GM21825 (cell line): ENCODE measurements at regions not wholly inside any gene's neighbourhood (a gene's known extent, or its start where the extent isn't known, plus 50 kb on each side); places are given as distances from the start of the nearest gene placed in this dataset.

Source experiments
- ATAC-seq: cut with Tn5 transposase; IDR thresholded peaks from one replicate; pipeline ENCODE4 v1.9.1; 2021; ENCODE audit warnings: mild to moderate bottlenecking, moderate library complexity; ENCODE audit not compliant: unreplicated experiment

DNA sequence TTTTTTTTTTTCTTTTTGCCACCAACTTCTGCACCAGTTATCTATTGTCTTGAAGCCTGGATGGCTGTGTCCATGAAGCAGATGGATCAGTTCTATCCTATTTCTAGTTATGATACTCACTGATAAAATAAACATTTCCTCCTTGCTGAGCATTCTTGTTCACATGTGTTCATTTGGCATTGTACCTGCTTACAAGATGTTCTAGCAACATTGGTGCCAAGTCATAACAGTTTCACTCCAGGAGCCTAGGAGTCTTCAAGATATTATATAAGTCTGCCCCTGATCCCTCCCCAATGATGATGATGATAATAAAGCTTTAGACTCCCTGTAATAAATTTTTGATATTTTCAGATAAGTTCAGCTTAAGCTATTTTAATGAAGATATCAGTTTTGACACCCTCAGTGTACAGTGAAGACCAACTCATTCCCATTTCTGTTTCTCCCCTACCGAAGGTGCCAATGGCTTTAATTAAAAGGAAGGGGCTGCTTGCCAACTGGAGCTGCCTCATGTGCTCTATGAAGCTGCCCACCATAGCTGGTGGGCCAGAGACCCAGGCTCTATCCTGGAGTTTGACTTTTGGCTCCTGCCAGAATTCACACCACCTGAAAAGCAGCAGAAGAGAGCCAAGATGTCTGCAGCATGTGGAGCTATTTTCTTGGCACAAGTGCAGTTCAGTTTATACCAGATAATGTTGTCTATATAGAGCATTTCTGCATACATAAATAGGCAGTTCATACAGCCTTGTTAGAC lies 265.4 kb upstream of the TET2 start:
- no peak for ATAC-seq

DNA sequence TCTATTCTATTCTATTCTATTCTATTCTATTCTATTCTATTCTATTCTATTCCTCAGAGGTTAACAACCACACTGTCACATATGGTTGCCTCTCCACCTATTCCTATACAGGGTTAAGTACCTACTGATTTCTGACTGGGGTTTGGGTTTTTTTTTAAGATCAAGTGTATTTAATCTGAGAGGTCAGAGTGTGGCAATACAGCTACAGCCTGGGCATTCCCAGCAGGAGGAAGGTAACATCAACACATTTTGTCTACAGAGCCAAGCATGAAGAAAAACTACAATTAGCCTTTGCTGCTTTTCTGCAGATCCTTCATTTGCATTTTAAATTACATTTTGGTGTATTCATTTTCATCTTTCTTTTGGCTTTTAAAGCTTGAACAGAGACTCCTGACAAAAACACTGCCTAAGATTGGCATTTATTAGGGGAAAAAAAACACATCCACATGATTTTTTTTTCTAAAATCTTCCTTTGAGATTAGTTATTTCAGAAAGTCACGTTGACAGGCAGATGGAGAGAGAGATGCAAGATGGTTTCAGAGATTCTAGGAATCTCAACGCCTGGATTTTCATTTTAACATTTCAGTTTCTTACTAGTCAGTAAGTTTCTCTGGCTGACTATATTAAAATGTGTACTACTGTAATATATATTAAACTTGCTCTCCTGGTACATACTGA lies 255.9 kb upstream of the TET2 start:
- no peak for ATAC-seq

DNA sequence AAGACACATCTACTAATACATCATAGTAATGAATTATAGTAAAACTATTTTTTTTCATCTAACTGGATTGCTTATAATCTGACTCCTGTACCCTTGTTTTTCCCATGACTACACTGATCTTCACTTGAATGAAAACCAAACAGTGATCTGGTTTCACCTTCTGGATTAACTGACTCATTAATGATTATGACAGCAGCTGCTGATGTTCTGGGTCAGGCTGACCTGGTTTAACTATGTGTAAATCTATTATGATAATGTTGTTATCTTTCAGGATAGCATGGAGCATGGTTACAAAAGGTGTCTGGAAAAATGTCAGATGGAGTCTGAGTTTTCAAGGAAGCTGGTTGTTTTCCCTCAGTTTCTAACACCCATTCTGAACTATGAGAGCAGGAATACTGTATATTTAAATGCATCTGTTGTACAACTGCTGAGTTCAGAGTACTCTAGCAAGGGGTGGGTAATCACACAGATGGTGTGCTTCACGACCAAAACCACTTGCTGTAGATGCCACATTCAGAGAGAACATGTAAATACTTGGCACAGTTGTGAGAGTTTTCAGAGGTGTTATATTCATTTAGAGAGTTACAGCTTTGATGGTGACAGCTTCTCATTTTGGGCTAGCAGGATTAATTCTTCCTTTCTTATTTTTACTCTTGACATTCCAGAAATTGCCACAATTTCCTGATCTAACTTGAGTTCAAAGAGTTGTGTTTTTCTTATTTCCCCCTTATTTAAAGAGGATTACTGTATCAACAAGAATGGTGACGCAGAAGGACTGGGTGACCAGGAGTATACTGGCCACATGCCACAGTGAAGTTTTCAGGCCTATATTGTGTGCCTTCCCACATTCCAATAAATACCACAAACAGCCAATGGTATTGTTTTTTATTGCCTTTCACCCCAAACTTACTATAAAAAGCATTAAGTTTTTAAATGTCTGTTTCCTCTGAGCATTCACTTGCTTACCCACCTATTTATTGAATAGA lies 249.7 kb upstream of the TET2 start:
- ATAC-seq = no peak

DNA sequence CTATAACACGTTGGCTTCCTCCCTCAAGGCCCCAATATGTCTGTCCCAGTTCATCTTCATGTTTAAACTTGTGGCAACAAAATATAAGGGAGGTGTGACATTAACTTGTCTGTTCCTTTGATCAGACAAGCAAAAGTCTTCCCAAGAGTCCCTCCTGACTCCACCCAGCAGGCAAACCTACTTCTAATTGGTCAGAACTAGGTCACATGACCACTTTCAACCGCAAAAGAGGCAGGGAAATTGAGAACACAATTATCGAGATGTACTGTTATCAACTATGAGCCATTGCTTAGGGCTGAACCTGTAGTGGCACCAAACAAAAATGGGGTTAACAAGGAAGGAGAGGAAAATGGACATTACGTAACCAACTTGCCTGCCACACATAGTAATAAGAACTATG lies 246.8 kb upstream of the TET2 start:
- ATAC-seq = no peak

DNA sequence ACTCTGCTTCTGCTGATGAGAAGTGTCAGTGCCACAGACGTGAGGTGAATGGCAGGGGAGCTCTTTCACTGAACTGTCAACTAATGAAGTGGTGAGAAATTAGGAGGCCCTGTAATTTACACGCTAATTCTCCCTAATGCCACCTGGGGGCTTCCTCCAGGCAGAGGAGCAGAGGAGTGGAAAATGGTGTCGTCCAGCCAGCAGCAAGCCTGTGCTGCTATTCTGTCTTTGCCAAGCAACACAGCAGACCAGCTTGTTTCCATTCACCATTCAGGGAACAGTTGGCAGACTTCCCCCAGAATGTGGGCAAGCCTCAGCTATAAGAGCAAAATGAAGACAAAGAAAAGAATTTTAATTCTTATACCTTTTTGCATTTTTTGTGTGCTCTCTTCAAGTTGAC lies 245.2 kb upstream of the TET2 start:
- ATAC-seq = no peak

DNA sequence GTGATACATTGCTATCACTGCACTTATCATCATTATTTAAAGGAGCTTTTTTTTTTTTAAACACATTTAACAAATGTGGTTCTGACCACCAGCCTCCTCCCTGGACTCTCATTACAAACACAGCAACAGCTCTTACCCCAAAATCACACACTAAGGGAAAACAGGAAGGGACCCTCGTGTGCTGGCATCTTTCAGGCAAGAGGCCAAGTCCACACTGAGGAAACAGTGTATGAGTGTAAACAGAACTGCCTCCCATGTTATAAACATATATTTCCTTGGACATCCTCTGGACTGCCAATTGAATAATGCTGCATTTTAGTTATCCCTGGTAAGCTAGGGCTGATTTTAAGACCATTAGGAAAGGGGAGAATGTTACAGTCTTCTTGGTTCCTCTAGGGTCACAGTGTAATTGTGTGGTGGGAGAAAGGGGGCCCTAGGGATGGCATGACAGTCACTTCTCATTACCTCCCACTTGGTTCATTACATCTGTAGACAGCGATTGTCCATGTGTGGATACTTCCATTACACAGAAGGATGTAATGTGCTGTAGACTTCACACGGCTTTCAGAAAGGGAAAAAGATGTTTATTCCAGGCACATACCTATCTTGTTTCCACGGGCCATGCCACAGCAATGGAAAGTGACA lies 244.6 kb upstream of the TET2 start:
- ATAC-seq = no peak

DNA sequence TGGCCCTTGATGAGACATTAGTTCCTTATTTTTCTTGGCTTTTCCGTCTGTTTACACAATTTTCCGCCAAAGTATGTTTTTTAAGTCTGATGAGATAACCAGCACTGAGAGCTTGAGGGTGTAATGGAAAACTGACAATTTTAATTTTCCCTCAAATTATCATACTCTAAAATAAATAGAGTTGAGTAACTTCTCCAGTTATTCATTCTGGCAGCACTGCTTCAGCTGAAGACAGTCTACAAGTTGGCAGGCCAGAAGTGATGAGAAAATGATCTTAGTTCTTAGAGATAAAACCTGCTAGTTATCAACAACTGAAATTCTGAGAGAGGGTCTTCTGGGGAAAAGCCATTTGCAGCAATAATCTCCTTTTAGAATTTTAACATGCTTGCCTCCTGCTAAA lies 241.6 kb upstream of the TET2 start:
- no peak for ATAC-seq

DNA sequence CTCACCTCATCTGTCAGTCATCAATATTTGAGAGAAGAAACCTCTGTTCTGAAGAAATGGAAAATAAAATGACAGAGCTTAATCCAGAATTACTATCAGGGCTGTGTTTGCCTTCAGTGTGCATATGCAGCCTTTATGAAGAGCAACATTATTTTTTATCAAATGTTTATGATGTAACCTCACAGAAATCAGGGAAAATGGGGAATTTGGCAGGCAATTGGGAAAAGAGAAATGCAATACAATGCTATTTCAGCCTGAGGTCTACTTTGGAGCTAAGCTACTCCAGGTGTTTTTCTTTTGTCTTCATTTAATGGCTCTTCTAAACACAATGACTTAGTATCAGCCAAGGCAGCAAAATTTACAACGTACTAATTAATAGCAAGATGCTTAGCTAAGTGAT lies 241.1 kb upstream of the TET2 start:
- ATAC-seq = no peak

DNA sequence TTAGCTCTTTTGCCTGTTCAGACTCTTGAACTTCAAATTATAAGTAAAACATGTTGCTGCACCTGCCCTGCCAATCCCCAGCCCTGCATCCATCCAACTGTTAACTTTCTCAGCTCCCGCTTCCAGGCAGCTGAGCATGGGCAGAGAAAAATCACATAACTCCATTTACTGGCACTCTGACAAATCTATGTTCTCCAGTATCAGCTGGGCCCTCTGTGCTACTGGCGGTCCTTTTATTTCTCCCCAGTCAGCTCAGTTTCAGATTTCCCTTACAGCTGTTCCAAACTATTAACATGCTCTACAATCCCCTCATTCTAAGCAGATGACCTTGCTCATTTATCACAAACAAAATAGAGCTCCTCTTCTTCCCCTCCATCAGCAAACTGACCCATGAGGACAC lies 240.4 kb upstream of the TET2 start:
- ATAC-seq = no peak

DNA sequence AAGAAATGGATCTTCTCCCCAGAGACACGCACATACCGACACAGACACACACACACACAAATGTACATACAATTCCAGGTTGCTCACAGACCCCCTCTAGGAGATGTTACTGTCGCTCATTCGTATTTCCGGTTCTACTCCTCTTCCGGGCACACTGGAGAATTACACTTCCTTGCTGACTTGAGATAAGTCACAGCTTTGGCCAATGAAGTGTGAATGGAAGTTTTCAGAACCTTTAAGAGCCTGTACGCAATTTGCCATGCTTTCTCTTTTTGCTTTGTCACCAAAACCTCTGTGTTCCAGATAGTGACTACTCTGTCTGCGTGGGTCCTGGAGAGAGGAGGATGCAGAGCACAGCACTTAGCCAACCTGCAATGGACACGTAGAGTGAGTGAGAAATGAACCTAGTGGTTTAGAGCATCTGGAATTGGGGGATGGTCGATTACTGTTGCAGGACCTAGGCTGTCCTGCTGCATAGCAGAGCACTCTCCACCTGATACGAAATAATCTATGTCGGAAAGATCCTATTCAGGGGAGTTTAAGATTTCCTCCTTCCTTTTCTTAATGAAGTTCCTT lies 239.5 kb upstream of the TET2 start:
- ATAC-seq = no peak

DNA sequence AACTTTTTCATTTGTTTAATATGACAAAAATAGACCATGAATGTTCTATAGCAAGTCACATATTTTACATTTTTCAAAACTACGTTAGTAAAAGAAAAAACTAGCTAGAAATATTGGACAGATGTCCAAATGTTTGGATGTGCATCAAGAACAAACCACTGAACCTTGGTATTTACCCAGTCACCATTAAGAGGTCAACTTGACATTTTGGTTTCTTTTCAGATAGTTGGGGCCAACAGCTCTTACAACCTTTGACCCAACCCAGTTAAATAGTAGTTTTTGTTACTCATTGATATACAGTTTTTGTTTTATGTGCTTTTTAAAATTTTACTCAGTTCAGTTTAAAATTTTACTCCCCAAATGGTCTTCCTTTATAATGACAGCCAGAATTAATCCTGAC lies 238.7 kb upstream of the TET2 start:
- no peak for ATAC-seq

DNA sequence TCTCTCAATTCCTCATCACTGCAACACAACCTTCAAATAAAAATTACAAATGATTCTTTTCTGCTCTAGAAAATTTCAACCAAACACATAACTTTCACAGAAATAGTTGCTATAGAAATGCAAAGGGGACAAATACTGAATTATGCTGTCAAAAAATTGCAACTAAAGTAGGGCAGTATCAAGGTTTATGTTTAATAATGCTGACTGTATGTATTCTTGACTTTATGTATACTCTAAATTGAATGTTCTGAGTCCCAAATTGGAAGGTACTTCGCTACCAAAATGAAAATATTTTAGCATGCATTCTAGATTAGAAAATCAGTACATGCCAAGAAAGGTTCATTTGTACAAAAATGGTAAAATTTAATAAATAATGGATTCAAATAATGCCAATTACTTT lies 237.3 kb upstream of the TET2 start:
- no peak for ATAC-seq

DNA sequence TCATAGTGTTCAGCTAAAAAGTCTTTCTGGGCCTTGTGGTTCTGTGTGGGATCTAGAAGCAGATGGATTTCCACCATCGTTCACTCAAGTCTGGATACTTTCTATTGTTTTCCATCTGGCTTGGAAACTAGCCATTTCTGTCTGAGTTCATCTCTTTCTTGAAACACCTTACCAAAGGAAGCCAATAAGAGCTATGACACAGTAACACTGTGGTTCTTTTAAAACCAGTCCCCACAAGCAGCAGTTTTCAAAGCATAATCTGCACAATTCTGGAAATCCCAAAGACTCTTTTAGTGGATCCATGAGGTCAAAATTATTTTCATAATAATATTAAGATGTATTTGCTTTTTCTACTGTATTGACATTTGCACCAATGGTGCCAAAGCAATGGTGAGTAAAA lies 234.2 kb upstream of the TET2 start:
- no peak for ATAC-seq

DNA sequence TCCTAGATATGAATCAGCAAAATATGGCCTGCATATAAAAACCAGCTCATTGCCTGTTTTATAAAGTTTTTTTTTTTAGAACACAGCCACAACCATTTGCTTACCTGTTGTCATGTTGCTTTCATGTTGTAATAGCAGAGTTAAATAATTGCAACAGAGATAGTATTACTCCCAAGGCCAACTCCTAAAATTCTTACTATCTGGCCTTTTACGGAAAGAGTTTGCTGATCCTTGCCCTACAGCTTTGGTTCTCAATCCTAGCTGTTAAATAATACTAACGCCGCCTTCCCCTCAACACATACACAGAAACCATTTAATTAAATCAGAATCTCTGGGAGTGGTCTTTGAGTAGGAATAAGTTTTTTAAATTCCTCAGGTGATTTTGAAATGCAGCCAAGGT lies 231.3 kb upstream of the TET2 start:
- ATAC-seq = no peak

DNA sequence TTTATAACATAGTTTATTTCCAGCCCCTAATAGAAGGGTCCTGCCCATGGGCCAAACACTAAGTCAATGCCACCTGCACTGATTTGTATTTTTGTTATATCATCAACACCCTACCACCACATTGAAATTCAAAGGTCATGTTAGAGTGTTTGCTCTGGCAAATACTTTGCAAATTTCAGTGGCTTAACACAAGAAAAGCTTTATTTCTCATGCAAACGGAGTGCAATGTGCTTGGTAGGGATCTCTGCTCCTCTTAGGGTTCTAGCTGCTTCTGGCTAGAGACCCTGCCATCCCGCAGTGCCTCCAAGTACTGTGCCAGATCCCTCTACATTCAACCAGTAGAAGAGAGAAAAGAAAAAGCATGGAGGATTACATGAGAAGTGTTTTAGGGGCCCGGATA lies 230.8 kb upstream of the TET2 start:
- no peak for ATAC-seq

DNA sequence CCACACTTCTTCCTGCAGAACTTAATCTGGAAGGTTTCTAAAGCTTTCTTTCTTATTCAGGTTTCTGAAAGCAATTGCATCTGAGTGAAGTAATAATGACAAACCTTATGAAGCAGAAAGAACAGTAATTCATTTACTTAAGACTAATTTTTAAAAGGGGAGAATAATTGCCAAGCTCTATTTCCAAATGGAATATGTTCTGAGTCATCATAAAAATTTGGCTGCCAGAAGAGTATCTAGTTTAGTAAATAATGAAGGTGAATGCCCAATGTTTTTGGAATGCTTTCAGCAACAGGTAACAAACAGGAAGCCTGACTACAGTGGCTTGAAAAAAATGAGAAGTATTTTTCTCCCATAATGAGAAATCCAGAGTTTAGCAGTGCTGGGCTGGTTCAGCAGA lies 227.3 kb upstream of the TET2 start:
- no peak for ATAC-seq

DNA sequence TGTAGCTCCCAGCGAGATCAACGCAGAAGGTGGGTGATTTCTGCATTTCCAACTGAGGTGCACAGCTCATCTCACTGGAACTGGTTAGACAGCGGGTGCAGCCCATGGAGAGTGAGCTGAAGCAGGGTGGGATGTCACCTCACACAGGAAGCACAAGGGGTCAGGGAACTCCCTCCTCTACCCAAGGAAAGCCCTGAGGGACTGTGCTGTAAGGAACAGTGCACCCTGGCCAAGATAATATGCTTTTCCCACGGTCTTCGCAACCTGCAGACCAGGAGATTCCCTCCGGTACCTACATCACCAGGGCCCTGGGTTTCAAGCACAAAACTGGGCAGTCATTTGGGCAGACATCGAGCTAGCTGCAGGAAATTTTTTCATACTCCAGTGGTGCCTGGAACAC lies 216.4 kb upstream of the TET2 start:
- no peak for ATAC-seq

DNA sequence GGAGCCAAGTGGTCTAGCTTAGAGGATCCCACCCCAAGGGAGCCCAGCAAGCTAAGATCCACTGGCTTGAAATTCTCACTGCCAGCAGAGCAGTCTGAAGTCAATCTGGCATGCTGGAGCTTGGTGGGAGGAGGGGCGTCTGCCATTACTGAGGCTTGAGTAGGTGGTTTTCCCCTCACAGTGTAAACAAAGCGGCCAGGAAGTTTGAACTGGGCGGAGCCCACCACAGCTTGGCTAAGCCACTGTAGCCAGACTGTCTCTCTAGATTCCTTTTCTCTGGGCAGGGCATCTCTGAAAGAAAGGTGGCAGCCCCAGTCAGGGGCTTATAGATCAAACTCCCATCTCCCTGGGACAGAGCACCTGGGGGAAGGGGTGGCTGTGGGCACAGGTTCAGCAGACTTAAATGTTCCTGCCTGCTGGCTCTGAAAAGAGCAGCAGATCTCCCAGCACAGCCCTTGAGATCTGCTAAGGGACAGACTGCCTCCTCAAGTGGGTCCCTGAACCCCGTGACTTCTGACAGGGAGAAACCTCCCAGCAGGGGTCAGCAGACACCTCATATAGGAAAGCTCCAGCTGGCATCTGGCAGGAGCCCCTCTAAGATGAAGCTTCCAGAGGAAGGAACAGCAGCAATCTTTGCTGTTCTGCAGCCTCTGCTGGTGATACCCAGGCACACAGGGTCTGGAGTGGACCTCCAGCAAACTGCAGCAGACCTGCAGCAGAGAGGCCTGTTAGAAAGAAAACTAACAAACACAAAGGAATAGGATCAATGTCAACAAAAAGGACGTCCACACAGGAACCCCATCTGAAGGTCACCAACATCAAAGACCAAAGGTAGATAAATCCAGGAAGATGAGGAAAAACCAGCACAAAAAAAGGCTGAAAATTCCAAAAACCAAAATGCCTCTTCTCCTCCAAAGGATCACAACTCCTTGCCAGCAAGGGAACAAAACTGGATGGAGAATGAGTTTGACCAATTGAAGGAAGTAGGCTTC lies 215.6 kb upstream of the TET2 start:
- peak; percentile 54 for ATAC-seq

DNA sequence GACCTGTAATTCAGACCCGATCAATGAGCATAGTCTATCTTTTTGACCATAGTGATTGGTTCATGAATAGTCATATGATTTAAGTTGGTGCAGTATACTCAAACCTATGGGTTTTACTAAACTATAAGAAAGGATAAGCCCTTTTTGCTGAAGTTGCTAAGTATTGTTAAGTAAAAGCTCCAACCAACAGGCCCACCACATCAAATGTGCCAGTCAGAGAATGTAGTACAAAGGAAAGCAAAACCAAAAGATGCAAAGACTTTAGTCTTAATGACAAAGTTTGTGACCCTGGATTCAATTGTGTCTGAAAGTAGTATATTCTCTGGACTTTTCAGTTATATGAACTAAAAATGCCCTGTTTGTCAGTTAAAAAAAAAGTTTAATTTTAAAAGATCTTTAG lies 208.1 kb upstream of the TET2 start:
- ATAC-seq = no peak

DNA sequence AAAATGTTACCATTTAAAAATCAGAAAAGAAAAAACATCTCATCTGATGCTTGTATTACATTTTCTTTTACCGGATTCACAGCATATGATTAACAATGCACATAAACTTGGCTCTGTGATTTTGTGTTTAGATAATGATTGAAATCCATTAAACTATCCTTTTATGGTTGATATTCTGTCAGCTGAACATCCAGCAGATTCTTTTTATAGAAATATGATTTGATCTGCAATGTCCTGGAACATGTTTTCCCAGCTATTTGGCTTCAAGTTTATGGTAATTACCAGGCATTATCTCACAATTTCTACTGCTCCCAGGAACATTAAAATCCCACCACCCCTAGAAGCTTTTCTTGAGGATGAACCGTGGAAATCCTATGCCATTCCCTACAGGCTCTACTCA lies 205.7 kb upstream of the TET2 start:
- no peak for ATAC-seq
